ENCODE measurements at regions not wholly inside any gene's neighbourhood (a gene's known extent, or its start where the extent isn't known, plus 50 kb on each side); places are given as distances from the start of the nearest gene placed in this dataset.

DNA sequence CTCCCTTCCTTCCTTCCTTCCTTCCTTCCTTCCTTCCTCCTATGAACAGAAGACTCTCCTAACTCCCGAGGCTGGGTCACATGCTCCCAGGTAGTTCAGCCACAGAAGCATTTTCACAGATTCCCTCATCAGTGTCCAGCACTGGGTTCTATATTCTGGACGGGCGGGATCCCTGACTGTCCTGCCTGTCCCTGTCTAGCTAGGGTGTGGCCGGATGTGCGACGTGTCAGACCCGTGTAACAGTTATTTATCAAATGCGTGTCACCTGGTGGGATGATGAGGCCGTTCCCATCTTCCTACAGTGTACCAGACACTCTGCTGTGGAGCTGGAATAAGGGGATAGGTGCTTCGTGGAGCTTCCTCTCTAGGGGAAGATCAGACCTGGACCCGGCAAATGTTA, 901.0 kb downstream of the BRD1 start:
- DNase-seq (ENCODE audit: low read depth, low spot score) = no peak
- no peak for TF ChIP-seq TCF7L2 (IDR thresholded peaks at IDR 0.05; ENCODE audit: low read depth, low read length)
- TF ChIP-seq, protein P1, sequence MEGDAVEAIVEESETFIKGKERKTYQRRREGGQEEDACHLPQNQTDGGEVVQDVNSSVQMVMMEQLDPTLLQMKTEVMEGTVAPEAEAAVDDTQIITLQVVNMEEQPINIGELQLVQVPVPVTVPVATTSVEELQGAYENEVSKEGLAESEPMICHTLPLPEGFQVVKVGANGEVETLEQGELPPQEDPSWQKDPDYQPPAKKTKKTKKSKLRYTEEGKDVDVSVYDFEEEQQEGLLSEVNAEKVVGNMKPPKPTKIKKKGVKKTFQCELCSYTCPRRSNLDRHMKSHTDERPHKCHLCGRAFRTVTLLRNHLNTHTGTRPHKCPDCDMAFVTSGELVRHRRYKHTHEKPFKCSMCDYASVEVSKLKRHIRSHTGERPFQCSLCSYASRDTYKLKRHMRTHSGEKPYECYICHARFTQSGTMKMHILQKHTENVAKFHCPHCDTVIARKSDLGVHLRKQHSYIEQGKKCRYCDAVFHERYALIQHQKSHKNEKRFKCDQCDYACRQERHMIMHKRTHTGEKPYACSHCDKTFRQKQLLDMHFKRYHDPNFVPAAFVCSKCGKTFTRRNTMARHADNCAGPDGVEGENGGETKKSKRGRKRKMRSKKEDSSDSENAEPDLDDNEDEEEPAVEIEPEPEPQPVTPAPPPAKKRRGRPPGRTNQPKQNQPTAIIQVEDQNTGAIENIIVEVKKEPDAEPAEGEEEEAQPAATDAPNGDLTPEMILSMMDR (IDR thresholded peaks at IDR 0.05) = no peak
- TF ChIP-seq REST (IDR thresholded peaks at IDR 0.05; ENCODE audit: insufficient read depth in 1 of 2, low read depth in 2 of 2, low read length in 1 of 2) = no peak
- TF ChIP-seq SIN3A (IDR thresholded peaks at IDR 0.05; ENCODE audit: borderline replicate concordance, insufficient read depth, low read depth, low read length) = no peak
- TF ChIP-seq POLR2AphosphoS5 (IDR thresholded peaks at IDR 0.05; ENCODE audit: low read depth, low read length) = no peak
- ChIA-PET CTCF (no interaction called here), POLR2A (no interaction called here)
- Histone ChIP-seq H3K4me1 (ENCODE audit: control insufficient read depth, insufficient read depth, low read length) (no peaks in the 10 kb centered on the region), H3K27me3 (ENCODE audit: control insufficient read depth, insufficient read depth, low read length) (no peaks in the 10 kb centered on the region; the same call in 1 of the 2 replicates), H3K4me3 (ENCODE audit: low read depth in 2 of 2, low read length in 2 of 2) (no peak overlapping the region), H3K9me3 (ENCODE audit: control insufficient read depth, insufficient read depth, low read depth, low read length) (no peaks in the 10 kb centered on the region), H3K36me3 (ENCODE audit: control insufficient read depth, insufficient read depth, low read length) (no peaks in the 10 kb centered on the region), H3K27ac (ENCODE audit: low read length) (no peak overlapping the region)
- in situ Hi-C loops (cut with HindIII; ENCODE audit: low pct_unique_long_range_greater_than_20kb, low sequenced_read_pairs) = no loop called here
- intact Hi-C loops (cut with micrococcal nuclease; ENCODE audit: unreplicated experiment) = no loop called here
- ATAC-seq = no peak
- BruUV-seq (replicated peaks) = no TSS peak

- in situ Hi-C loops (cut with HindIII; ENCODE audit: low pct_unique_long_range_greater_than_20kb, low sequenced_read_pairs) (no loop called here), intact Hi-C loops (cut with micrococcal nuclease; ENCODE audit: unreplicated experiment) (no loop called here)
- Histone ChIP-seq H3K27me3 (ENCODE audit: control insufficient read depth, insufficient read depth, low read length) (no peaks in the 10 kb centered on the region; the same call in 1 of the 2 replicates), H3K9me3 (ENCODE audit: control insufficient read depth, insufficient read depth, low read depth, low read length) (no peaks in the 10 kb centered on the region), H3K4me1 (ENCODE audit: control insufficient read depth, insufficient read depth, low read length) (no peaks in the 10 kb centered on the region), H3K36me3 (ENCODE audit: control insufficient read depth, insufficient read depth, low read length) (no peaks in the 10 kb centered on the region), H3K27ac (ENCODE audit: low read length) (no peak overlapping the region), H3K4me3 (ENCODE audit: low read depth in 2 of 2, low read length in 2 of 2) (no peak overlapping the region)
- POLR2A ChIA-PET = no interaction called here
- CTCF ChIA-PET = no interaction called here
- no TSS peak for BruUV-seq (replicated peaks)
- ATAC-seq (no peak), DNase-seq (ENCODE audit: low read depth, low spot score) (no peak)
- TF ChIP-seq REST (IDR thresholded peaks at IDR 0.05; ENCODE audit: insufficient read depth in 1 of 2, low read depth in 2 of 2, low read length in 1 of 2) = no peak
- no peak for TF ChIP-seq TCF7L2 (IDR thresholded peaks at IDR 0.05; ENCODE audit: low read depth, low read length)
- no peak for TF ChIP-seq SIN3A (IDR thresholded peaks at IDR 0.05; ENCODE audit: borderline replicate concordance, insufficient read depth, low read depth, low read length)
Observed at GRCh38 chr22:48926136-48926535, 901.5 kb downstream of the BRD1 start.

Data from Panc1 (cell line).